Trophoblast cell (in vitro differentiated cells and primary cell): ENCODE measurements at regions not wholly inside any gene's neighbourhood (a gene's known extent, or its start where the extent isn't known, plus 50 kb on each side); places are given as distances from the start of the nearest gene placed in this dataset.

Experiments
- DNase-seq, 2 donors: peaks; one replicate each; pipeline ENCODE4 v3.0.0-alpha.2; 2016
- H2AFZ ChIP-seq: 2 replicates; pipeline ENCODE4 v1.6.1; 2013; ENCODE audit warnings: low read length, moderate library complexity, mild to moderate bottlenecking; ENCODE audit not compliant: insufficient read depth, poor library complexity
- H2AK5ac ChIP-seq: 2 replicates; pipeline ENCODE4 v1.6.1; 2013; ENCODE audit warnings: mild to moderate bottlenecking, low read length
- H2BK120ac ChIP-seq: 2 replicates; pipeline ENCODE4 v1.6.1; 2013; ENCODE audit warnings: low read length, mild to moderate bottlenecking, moderate library complexity; ENCODE audit not compliant: insufficient read depth, poor library complexity
- H2BK12ac ChIP-seq: 2 replicates; pipeline ENCODE4 v1.6.1; 2013; ENCODE audit warnings: mild to moderate bottlenecking, low read length, moderate library complexity
- H2BK5ac ChIP-seq: 2 replicates; pipeline ENCODE4 v1.6.1; 2013; ENCODE audit warnings: low read length, low read depth, moderate library complexity, mild to moderate bottlenecking; ENCODE audit not compliant: poor library complexity
- H3K14ac ChIP-seq: 2 replicates; pipeline ENCODE4 v1.6.1; 2013; ENCODE audit warnings: mild to moderate bottlenecking, low read length
- H3K18ac ChIP-seq: 2 replicates; pipeline ENCODE4 v1.6.1; 2013; ENCODE audit warnings: mild to moderate bottlenecking, low read length
- H3K23ac ChIP-seq: 2 replicates; pipeline ENCODE4 v1.6.1; 2013; ENCODE audit warnings: low read length
- H3K27ac ChIP-seq: 2 replicates; pipeline ENCODE4 v1.5.1; 2013; ENCODE audit warnings: low read depth, mild to moderate bottlenecking, inconsistent platforms, low read length, moderate library complexity
- H3K27me3 ChIP-seq: 2 replicates; pipeline ENCODE4 v1.6.1; 2013; ENCODE audit warnings: inconsistent platforms, mild to moderate bottlenecking, low read length, moderate library complexity; ENCODE audit not compliant: insufficient read depth
- H3K36me3 ChIP-seq, 2 experiments: 1 replicate in 1 of 2; 2 replicates in 1 of 2; pipeline ENCODE4 v1.6.1; 2013; ENCODE audit warnings: low read length in 2 of 2, mild to moderate bottlenecking in 2 of 2, moderate library complexity in 1 of 2; ENCODE audit not compliant: insufficient read depth in 2 of 2, control insufficient read depth in 1 of 2
- H3K4ac ChIP-seq: 2 replicates; pipeline ENCODE4 v1.6.1; 2013; ENCODE audit warnings: low read depth, mild to moderate bottlenecking, low read length, moderate library complexity
- H3K4me1 ChIP-seq, 2 experiments: 1 replicate in 1 of 2; 2 replicates in 1 of 2; pipeline ENCODE4 v1.6.1; 2013; ENCODE audit warnings: low read length in 2 of 2, mild to moderate bottlenecking in 2 of 2, moderate library complexity in 1 of 2; ENCODE audit not compliant: insufficient read depth in 2 of 2, control insufficient read depth in 1 of 2
- H3K4me2 ChIP-seq: 2 replicates; pipeline ENCODE4 v1.6.1; 2013; ENCODE audit warnings: inconsistent platforms, mild to moderate bottlenecking, low read length, moderate library complexity
- H3K4me3 ChIP-seq: 2 replicates; pipeline ENCODE4 v1.5.1; 2013; ENCODE audit warnings: mild to moderate bottlenecking, low read depth, low read length, inconsistent platforms
- H3K79me1 ChIP-seq: one replicate; pipeline ENCODE4 v1.6.1; 2013; ENCODE audit warnings: low read length
- H3K79me2 ChIP-seq: 2 replicates; pipeline ENCODE4 v1.6.1; 2013; ENCODE audit warnings: low read length, mild to moderate bottlenecking; ENCODE audit not compliant: control insufficient read depth, insufficient read depth, poor library complexity
- H3K9ac ChIP-seq: 2 replicates; pipeline ENCODE4 v1.6.1; 2013; ENCODE audit warnings: mild to moderate bottlenecking, low read length
- H3K9me3 ChIP-seq: 2 replicates; pipeline ENCODE4 v1.6.1; 2013; ENCODE audit warnings: low read depth, mild to moderate bottlenecking, control low read depth, inconsistent platforms, low read length; ENCODE audit not compliant: insufficient read depth
- H4K12ac ChIP-seq: 2 replicates; pipeline ENCODE4 v1.6.1; 2013; ENCODE audit warnings: low read depth, mild to moderate bottlenecking, low read length, moderate library complexity
- H4K8ac ChIP-seq: 2 replicates; pipeline ENCODE4 v1.6.1; 2013; ENCODE audit warnings: low read depth, mild to moderate bottlenecking, low read length, moderate library complexity
- H4K91ac ChIP-seq: one replicate; pipeline ENCODE4 v1.6.1; 2013; ENCODE audit warnings: low read depth, mild to moderate bottlenecking, low read length, moderate library complexity
- WGBS: extraction: QIAGEN DNeasy Blood & Tissue Kit; methylation state at CpG from one replicate; pipeline ENCODE4 v1.1.7; 2013; ENCODE audit warnings: missing lambda C conversion rate; ENCODE audit not compliant: insufficient read length, insufficient coverage; ENCODE audit errors: extremely low coverage; 5-methylcytosine and 5-hydroxymethylcytosine counted together

GRCh38 chr22:19603767-19604166 is 79.6 kb upstream of the CLDN5 start:
- Histone ChIP-seq H3K79me2 (no peaks in the 10 kb centered on the region), H4K91ac (no peak overlapping the region), H3K14ac (no peak overlapping the region), H2AK5ac (no peak overlapping the region), H2BK5ac (no peak overlapping the region), H3K27me3 (no peaks in the 10 kb centered on the region), H3K9ac (no peak overlapping the region), H2AFZ (no peak overlapping the region), H2BK12ac (no peak overlapping the region), H4K12ac (no peak overlapping the region), H3K4me3 (no peak overlapping the region), H3K79me1 (no peaks in the 10 kb centered on the region), H3K27ac (no peak overlapping the region), H3K4me2 (no peak overlapping the region), H3K4me1 (no peaks in the 10 kb centered on the region), H3K18ac (no peak overlapping the region), H3K9me3 (no peaks in the 10 kb centered on the region), H2BK120ac (no peak overlapping the region), H3K36me3 (no peaks in the 10 kb centered on the region), H3K23ac (no peak overlapping the region), H3K4ac (no peak overlapping the region), H4K8ac (no peak overlapping the region)
- no CpG with 5 or more reads among the region's 3 CpGs for WGBS
- DNase-seq: no peak

DNA sequence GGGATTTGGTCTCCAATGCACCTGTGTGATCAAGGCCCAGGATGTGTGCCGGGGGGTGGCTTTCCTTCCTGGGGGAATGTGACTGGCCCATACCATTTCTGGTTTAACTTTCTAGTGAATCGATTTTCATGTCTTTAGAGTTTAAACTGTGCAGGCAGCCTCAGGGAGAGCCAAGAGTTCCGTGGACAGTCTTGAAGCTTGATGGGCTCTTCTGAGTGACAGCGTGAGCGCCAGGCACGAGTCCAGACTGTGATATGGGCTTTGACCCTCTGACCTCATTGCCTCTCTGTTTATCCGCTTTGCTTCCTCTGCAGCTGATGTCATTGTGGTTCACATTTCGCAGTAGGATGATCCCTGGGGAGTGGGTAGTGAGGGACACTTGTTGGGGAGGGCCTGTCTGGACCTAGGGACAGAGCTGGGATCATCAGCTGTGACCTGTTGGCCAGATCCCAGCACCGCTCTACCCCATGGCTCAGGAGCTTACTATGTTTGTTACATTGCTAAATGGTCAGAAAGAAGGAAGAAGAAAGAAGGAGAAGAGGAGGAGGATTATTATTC is 80.6 kb upstream of the CLDN5 start:
- H3K14ac ChIP-seq: no peak overlapping the region
- no peaks in the 10 kb centered on the region for H3K4me1 ChIP-seq
- no peak overlapping the region for H3K23ac ChIP-seq
- no peak overlapping the region for H4K12ac ChIP-seq
- H3K27ac ChIP-seq: no peak overlapping the region
- no peak overlapping the region for H2BK12ac ChIP-seq
- no peak overlapping the region for H2AFZ ChIP-seq
- H3K79me2 ChIP-seq: no peaks in the 10 kb centered on the region
- no peak overlapping the region for H3K18ac ChIP-seq
- H4K91ac ChIP-seq: no peak overlapping the region
- H3K4me2 ChIP-seq: no peak overlapping the region
- H3K9me3 ChIP-seq: no peaks in the 10 kb centered on the region
- no peak overlapping the region for H3K9ac ChIP-seq
- H3K27me3 ChIP-seq: no peaks in the 10 kb centered on the region
- no peak overlapping the region for H3K4me3 ChIP-seq
- H3K36me3 ChIP-seq: no peaks in the 10 kb centered on the region
- H3K79me1 ChIP-seq: no peaks in the 10 kb centered on the region
- no peak for DNase-seq
- no peak overlapping the region for H2BK5ac ChIP-seq
- WGBS: no CpG with 5 or more reads among the region's 9 CpGs
- H3K4ac ChIP-seq: no peak overlapping the region
- no peak overlapping the region for H2AK5ac ChIP-seq
- no peak overlapping the region for H2BK120ac ChIP-seq
- no peak overlapping the region for H4K8ac ChIP-seq

- no peak overlapping the region for H4K12ac ChIP-seq
Measured at GRCh38 chr22:19605508-19606331, 81.5 kb upstream of the CLDN5 start.

GRCh38 chr22:19606332-19607191 is 82.4 kb upstream of the CLDN5 start:
- no CpG with 5 or more reads among the region's 16 CpGs for WGBS
- no peak overlapping the region for H4K91ac ChIP-seq
- H3K4me1 ChIP-seq: no peaks in the 10 kb centered on the region
- no peak overlapping the region for H2BK12ac ChIP-seq
- no peaks in the 10 kb centered on the region for H3K36me3 ChIP-seq
- no peak overlapping the region for H3K23ac ChIP-seq
- no peak for DNase-seq
- no peak overlapping the region for H2BK120ac ChIP-seq
- no peak overlapping the region for H3K27ac ChIP-seq
- no peak overlapping the region for H3K4me3 ChIP-seq
- no peak overlapping the region for H2BK5ac ChIP-seq
- no peak overlapping the region for H4K8ac ChIP-seq
- H3K4ac ChIP-seq: no peak overlapping the region
- H2AK5ac ChIP-seq: no peak overlapping the region
- no peak overlapping the region for H3K18ac ChIP-seq
- peaks cover 4% of the 10 kb centered on the region for H3K9me3 ChIP-seq
- H3K14ac ChIP-seq: no peak overlapping the region
- no peaks in the 10 kb centered on the region for H3K79me1 ChIP-seq
- H3K4me2 ChIP-seq: no peak overlapping the region
- H3K27me3 ChIP-seq: no peaks in the 10 kb centered on the region
- no peak overlapping the region for H3K9ac ChIP-seq
- no peaks in the 10 kb centered on the region for H3K79me2 ChIP-seq
- H2AFZ ChIP-seq: no peak overlapping the region
- no peak overlapping the region for H4K12ac ChIP-seq

More at GRCh38 chr22:19605508-19606331, 81.5 kb upstream of the CLDN5 start:
- no CpG with 5 or more reads among the region's 28 CpGs for WGBS
- H3K79me2 ChIP-seq: no peaks in the 10 kb centered on the region
- no peak overlapping the region for H3K14ac ChIP-seq
- H2AK5ac ChIP-seq: no peak overlapping the region
- no peak overlapping the region for H2BK120ac ChIP-seq
- peaks cover 4% of the 10 kb centered on the region for H3K9me3 ChIP-seq
- H3K4ac ChIP-seq: no peak overlapping the region
- no peaks in the 10 kb centered on the region for H3K79me1 ChIP-seq
- H3K36me3 ChIP-seq: no peaks in the 10 kb centered on the region
- no peak overlapping the region for H3K4me3 ChIP-seq
- no peak overlapping the region for H3K18ac ChIP-seq
- H3K4me1 ChIP-seq: no peaks in the 10 kb centered on the region
- H3K23ac ChIP-seq: no peak overlapping the region
- no peak for DNase-seq
- H2BK12ac ChIP-seq: no peak overlapping the region
- no peak overlapping the region for H4K91ac ChIP-seq
- no peak overlapping the region for H2AFZ ChIP-seq
- H3K27ac ChIP-seq: no peak overlapping the region
- no peaks in the 10 kb centered on the region for H3K27me3 ChIP-seq
- no peak overlapping the region for H2BK5ac ChIP-seq
- no peak overlapping the region for H3K9ac ChIP-seq
- no peak overlapping the region for H3K4me2 ChIP-seq
- no peak overlapping the region for H4K8ac ChIP-seq
